ENCODE measurements at regions not wholly inside any gene's neighbourhood (a gene's known extent, or its start where the extent isn't known, plus 50 kb on each side); places are given as distances from the start of the nearest gene placed in this dataset.
A peak's percentile ranks its signal among the peaks of the same experiment; 100 is the strongest.

DNA sequence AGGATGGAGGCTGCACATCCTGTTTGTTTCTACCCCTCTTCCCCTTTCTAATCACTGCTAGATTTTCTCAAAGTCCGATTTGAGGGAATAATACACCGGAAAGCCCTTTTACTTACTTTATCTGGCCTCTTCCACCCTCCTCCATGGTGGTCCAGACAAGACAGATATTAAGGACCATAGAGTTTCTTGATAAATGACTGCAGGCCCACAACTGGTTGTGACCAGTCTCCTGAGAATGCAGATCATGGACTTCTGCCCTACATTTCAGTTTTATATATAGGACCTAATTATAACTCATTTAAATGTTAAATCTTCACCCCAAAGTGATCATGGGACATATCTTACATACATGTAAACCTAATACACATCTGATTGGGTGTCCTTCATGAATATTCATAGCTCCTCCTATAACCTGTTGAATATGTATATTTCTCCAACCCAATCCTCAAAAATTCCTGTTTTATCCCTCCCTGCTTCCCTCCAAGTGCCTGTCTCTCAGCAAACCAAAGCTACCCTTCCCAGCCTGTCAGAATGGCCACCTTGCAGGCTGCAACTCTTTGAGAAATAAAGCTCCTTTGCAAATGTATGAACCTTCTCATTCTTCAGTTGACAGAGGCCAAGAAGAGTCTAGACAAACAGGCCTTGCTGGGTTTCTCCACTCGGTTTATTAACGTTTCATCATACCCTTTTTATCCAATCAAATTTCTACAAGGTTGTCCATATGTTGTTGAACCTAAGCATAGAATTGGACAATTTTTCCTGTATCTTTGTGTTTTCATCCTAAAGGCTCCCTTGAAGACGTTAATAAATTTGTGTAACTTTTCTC lies 133.1 kb downstream of the HFE start:
- DNase-seq, result no peak
- TF ChIP-seq GATA1 (IDR thresholded peaks at IDR 0.05; ENCODE audit: low read depth, low read length), result no peak
- TF ChIP-seq POLR2A (IDR thresholded peaks at IDR 0.05; ENCODE audit: low read length), result no peak

DNA sequence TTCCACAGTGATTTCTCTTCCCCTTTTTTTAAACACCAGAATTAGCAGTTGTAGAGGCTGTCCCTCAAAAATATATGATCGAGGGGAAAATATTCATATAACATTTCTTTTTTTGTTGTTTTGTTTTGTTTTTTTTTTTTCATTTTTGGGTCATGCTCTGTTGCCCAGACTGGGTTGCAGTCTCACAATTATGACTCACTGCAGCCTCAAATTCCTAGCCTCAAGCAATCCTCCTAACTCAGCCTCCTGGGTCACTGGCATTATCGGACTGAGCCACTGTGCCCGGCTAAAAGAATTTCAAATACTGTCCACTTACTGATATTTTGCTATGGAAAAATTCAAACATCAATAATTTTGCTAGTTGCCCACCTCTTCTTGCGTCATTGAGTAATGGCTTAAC lies 134.0 kb downstream of the HFE start:
- DNase-seq, result no peak
- TF ChIP-seq POLR2A (IDR thresholded peaks at IDR 0.05; ENCODE audit: low read length) (no peak), GATA1 (IDR thresholded peaks at IDR 0.05; ENCODE audit: low read depth, low read length) (no peak)

DNA sequence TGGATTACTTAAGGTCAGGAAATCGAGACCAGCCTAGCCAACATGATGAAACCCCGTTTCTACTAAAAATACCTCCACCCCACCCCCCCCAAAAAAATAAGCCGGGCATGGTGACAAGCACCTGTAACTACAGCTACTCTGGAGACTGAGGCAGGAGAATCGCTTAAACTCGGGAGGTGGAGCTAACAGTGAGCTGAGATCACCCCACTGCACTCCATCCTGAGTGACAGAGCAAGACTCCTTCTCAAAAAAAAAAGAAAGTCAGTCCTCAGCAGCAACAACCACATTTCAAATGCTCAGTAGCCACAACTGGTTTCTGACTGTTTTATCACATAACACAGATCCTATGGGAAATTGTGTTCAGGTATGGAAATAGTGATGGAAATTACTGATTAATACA lies 135.3 kb downstream of the HFE start:
- peak in 1 of 2 experiments; percentile 63 for DNase-seq
- no peak for TF ChIP-seq POLR2A (IDR thresholded peaks at IDR 0.05; ENCODE audit: low read length)
- TF ChIP-seq GATA1 (IDR thresholded peaks at IDR 0.05; ENCODE audit: low read depth, low read length), result no peak

DNA sequence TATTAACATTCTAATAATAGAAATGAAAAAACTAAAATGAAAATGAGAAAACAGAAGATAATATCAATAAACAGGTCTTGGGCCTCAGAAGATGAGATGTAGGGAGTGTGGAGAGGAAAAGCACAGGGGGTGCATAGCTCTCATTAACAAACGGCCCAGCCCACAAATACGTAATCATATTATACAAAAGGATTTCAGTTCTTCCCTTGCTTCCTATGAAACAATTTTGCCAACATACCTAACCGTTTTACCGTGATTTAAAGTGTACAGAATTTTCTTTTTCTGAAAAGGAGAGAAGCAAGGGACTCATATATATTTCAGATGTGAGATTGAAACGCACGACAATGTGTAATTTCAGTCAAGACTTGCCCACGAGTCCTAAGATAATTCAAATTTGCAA lies 136.0 kb downstream of the HFE start:
- peak in 1 of 2 experiments; percentile 60 for DNase-seq
- TF ChIP-seq POLR2A (IDR thresholded peaks at IDR 0.05; ENCODE audit: low read length), result no peak
- TF ChIP-seq GATA1 (IDR thresholded peaks at IDR 0.05; ENCODE audit: low read depth, low read length), result no peak

DNA sequence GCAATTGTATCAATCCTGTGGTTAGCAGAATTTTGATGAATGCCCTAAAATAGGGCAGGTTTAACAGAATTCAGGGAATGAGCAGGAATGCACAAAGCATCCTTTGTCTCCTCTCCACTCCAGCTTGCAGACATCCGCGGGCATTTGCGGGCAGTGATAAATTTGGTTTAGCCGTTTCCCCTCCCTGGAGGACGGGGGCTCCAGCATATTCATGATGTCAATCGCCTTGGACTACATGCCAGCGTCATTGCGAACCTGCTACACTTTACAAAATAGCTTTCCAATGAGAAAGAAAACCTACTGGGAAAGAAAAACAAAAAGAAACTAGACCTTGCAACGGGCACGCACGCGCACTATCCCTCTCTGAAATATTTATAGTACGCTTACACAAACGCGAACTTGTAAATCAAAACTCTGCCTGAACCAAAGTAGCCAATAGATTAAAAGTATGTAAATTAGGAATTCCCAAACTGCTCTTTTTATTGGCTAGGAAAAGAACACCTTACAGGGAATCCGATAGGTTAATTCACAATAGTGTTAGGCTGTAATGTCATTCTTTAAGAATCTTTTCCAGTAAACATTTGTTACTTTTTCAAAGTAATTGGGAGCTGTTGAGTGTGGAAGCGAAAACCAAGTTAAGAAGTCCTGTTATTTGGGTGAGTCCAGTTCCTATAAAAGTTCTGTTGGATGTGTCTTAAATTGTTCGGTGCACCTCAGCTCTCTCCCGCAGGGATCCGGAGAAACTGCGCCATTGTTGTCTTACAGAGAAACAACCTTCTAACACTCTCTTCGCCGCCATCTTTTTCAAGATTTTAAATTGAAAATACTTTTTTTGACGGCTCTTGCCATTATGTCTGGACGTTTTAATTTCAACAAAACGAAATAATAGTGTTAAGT lies 136.7 kb downstream of the HFE start:
- peak; percentile 91 for DNase-seq
- TF ChIP-seq GATA1 (IDR thresholded peaks at IDR 0.05; ENCODE audit: low read depth, low read length) (no peak), POLR2A (IDR thresholded peaks at IDR 0.05; ENCODE audit: low read length) (peak; percentile 74)

DNA sequence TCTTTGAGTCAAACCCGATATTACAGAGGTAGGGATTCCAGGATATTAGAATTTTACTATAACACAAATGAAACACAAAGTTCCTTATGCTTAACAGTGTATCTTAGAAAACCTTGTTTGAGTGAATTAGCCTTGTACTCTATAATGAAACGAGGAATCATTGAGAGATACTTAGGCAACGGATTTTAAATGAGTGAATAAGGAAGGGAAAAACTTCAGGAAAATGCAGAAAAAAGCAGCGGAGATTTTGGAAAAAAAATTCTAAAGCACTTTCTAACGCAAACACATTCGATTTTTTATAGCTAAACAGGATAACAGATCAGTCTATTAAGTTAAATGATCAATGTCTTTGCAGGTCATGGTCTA lies 137.3 kb downstream of the HFE start:
- no peak for DNase-seq
- no peak for TF ChIP-seq GATA1 (IDR thresholded peaks at IDR 0.05; ENCODE audit: low read depth, low read length)

DNA sequence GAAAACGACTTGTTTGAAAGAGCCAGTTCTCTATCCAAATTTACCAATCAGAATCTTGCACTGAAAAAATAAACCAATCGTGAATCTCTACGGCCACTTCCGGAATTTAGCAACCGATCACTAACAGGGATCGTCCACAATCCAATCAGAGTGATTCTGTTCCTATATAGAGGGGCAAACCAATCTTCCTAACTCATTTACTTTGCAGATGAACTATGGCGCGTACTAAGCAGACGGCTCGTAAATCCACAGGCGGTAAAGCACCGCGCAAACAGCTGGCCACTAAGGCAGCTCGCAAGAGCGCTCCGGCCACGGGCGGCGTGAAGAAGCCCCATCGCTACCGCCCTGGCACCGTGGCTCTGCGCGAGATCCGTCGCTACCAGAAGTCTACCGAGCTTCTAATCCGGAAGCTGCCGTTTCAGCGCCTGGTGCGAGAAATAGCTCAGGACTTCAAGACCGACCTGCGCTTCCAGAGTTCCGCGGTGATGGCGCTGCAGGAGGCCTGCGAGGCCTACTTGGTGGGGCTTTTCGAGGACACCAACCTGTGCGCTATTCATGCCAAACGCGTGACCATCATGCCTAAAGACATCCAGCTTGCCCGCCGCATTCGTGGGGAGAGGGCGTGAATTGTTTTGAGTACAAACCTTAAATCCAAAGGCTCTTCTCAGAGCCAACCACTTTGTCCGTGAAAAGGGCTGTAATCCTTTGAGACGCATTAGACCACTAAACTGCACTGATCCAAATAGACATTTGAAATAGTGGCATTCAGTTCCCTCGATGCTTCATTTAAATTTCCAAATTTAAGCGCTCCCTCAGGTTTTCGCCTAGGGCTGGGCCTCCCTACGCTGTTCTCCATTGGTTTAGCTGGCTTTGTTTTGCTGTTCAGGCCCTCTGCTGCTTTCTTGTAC lies 138.0 kb downstream of the HFE start:
- peak; percentile 92 for DNase-seq
- no peak for TF ChIP-seq GATA1 (IDR thresholded peaks at IDR 0.05; ENCODE audit: low read depth, low read length)
- TF ChIP-seq POLR2A (IDR thresholded peaks at IDR 0.05; ENCODE audit: low read length), result no peak

DNA sequence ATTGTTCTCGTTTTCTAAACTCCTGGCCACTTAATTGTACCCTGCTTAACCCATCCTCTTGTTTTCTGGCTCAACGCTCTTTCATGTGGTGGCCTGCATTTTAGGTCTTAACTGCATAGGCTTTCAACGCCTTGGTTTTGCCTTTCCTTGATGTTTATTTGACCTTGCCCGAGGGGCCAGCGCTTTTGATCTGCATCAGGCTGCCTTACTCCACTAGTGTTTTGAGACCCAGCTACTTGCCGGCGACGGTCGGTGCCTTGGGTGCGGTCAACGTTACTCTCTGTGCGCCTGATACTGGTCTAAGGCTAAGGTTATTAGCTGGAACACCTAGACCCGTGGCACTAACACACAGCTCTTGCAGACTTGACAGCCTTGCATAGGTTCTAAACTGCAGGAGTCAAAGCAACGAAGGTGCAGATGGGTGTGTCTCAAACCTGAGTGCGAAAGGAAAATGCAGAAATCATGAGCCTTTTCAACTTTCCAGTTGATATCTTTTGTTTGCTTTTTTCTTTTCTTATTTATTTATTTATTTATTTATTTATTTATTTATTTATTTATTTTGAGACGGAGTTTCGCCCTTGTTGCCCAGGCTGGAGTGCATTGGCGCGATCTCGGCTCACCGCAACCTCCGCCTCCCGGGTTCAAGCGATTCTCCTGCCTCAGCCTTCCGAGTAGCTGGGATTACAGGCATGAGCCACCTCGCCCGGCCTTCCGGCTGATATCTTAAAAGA lies 138.8 kb downstream of the HFE start:
- peak; percentile 62 to 73 for DNase-seq
- TF ChIP-seq POLR2A (IDR thresholded peaks at IDR 0.05; ENCODE audit: low read length) (no peak), GATA1 (IDR thresholded peaks at IDR 0.05; ENCODE audit: low read depth, low read length) (no peak)

DNA sequence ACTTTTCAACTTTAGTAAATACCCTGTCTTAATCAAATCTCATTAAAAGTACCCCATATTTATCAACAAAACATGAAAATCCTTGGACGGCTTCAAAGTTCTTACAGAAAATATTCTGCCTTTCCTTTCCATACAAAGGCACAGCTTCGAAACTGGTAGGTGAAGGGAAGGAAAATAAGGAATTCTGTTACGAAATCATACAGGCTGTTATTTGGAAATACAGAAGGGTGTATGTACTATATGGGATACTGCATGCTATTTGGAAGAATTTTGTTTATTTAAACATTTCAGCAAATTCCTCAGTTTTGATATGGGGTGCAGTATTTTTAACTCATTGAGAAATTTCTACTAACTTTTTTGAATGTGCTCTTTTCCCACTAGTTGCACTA lies 138.4 kb upstream of the BTN3A2 start:
- TF ChIP-seq GATA1 (IDR thresholded peaks at IDR 0.05; ENCODE audit: low read depth, low read length), result no peak
- no peak for TF ChIP-seq POLR2A (IDR thresholded peaks at IDR 0.05; ENCODE audit: low read length)
- DNase-seq, result no peak

DNA sequence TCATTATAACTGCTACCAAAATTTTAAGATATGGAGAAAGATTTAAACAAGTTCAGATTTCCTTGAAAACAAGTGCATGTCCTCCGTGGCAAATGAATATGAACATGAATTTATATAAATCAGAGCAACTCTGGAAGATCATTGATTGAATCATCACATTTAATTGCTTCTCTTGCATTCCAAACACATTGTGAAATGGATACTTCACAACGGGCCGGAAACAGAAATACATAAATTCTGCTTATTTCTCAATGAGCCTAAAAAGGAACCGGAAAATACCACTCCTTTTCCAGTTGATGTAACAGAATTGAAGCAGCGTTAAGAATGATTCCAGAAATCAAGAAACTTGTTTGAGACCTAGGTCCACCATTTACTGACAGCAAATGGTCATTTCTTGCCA lies 134.6 kb upstream of the BTN3A2 start:
- DNase-seq, result no peak
- TF ChIP-seq POLR2A (IDR thresholded peaks at IDR 0.05; ENCODE audit: low read length) (no peak), GATA1 (IDR thresholded peaks at IDR 0.05; ENCODE audit: low read depth, low read length) (no peak)

DNA sequence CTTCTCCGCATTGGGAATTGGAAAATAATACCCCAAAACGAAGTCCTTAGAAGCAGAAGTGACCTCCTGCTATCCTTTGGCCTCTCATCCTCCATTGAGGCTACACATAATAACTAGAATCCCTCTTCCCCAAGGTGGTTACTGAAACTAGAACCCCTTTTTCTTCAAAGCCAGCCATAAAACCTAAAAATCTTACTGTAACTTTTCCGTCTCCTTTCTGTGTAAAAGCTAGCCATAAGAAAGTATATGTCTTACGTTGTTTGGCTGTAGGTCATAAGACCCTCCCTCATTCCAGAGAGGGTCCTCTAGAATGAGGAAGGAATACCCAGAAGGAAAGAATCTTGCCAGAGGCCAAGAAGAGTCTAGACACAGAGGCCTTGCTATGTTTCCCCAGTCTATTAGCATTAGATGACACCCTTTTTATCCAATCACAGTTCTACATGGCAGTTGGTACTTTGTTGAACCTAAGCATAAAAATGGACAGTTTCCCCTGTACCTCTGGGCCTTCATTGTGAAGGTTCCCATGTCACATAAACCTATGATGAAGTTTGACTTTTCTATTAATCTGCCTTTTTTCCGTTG lies 133.9 kb upstream of the BTN3A2 start:
- TF ChIP-seq POLR2A (IDR thresholded peaks at IDR 0.05; ENCODE audit: low read length), result peak; percentile 15
- no peak for TF ChIP-seq GATA1 (IDR thresholded peaks at IDR 0.05; ENCODE audit: low read depth, low read length)
- DNase-seq, result no peak

DNA sequence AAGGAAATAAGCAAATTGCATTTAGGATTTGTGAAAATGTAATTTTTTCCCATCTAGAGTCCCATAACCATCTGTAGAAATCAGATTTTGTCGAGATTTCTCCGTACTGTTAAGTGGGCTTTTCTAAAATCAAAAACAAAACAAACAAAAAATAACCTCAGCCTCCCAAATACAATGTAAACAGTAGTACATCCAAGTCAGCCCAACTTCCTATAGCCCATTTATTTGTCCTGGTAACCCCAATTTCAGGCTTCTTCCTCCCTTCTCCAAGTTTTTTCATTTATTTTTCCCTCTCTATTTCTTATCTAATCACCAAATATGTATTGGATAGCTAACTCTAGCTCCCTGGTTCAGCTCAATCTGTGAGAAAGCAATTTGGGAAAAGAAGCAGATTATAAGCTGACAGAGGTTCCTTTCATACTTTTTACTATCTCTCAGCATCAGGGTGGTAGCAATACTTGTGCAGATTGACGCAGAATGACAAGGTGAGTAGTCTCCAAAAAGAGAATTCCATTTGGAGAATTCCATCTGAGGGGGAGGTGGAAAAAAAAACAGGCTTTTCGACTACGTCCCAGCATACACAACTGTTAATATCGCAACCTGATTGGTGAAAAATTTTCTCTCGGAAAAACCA lies 132.6 kb upstream of the BTN3A2 start:
- TF ChIP-seq GATA1 (IDR thresholded peaks at IDR 0.05; ENCODE audit: low read depth, low read length) (no peak), POLR2A (IDR thresholded peaks at IDR 0.05; ENCODE audit: low read length) (no peak)
- no peak for DNase-seq
